ENCODE measurements at regions not wholly inside any gene's neighbourhood (a gene's known extent, or its start where the extent isn't known, plus 50 kb on each side); places are given as distances from the start of the nearest gene placed in this dataset.

DNA sequence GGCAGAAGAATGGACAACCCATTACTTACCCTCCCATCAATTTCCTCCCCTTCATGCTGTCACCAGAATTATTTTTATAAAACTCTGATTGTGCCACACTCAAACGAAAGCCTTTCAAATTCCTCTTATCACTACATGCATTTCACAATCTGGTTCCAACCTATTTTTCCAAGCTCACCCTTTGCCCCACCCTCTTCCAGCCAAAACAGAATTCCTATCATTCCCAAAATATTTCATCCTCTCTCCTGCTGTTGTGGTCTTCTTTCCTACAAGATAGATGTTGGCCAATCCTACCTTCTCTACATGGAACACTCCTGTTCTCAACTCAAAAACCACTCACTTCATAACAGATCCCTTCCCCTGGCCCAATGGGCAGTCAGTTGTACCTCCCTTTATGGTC is 111.5 kb downstream of the ELAPOR2 start:
- DNase-seq (ENCODE audit: low read depth) = no peak

DNA sequence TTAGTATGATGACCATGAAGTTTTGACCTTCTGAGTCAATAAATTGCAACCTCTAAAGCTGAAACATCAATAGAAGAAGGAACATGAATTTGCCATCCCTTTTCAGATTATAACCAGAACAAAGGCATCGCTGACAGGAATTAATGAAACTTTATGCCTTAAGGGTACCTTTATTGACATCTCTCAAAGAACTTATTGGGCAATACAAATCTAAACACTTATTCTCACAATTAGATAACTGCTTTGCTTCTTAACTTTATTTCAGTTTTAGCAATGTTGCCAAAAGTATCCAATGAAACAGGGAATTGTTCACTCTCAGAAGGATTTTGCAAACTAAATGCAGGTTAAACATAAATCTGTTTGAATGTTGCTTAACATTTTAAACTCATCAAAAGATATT is 116.0 kb downstream of the ELAPOR2 start:
- DNase-seq (ENCODE audit: low read depth) = no peak

DNA sequence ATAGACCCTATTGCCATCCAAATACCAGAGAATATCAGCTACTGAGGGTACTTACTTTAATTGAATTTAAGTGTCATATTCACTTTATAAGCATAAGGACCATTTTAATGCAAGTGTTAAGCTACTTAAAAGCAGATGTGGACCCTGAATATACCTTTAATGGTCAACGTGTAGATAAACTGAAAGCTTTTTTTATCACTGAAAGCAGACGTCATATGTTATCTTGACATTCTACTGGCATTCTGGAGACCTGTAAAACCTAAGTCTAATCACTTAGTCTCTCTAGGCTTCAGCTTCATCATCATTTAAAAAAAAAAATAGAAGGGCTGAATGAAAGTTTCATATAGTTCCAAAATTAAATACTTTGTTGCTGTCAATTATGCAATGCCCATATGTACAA is 116.5 kb downstream of the ELAPOR2 start:
- no peak for DNase-seq (ENCODE audit: low read depth)

DNA sequence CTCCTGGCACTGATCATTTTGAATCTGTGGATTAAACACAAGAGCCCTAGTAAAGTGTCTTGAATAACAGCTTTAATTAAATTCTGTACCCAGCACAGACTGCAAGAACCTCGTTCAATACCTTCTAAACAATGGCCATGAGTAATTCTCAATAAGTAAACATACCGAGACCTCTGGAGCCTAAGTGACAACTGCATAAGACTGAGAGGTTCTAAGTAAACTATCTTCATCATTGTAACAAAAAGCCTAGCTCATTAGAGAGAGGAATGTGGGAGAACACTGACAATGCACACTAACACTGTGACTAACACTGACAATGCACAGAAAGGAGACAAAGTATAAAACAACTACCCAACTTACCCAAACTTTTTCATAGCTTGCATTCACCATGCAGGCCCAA is 117.4 kb downstream of the ELAPOR2 start:
- DNase-seq (ENCODE audit: low read depth) = no peak

DNA sequence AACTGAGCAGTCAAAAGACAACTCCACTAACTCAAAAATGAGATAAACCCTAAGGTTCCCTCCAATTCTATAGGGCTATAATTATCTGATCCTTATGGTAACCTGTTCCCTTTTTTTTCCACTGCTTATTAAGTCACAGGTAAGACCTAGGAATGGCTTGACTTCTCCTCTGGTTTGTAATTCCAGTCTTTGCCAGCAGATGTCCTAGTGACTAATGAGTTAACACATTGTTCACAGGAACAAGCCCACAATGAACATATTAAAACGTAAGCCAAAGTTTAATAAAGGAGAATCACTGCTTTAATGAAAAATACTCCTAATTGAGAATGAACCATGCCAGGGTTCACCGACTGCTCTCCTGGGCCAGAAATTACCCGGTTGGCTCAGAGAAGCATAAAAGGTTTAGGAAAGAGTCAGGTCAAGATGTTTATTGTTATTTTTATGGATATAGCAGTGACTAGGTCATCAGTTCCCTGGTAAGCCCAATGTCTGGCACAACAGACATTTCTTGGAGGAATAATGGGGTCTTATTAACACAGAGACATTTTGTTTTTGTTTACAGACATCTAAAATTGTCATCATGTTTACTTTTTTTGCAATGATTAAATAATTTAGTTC is 120.1 kb downstream of the ELAPOR2 start:
- peak; percentile 47 for DNase-seq (ENCODE audit: low read depth)

DNA sequence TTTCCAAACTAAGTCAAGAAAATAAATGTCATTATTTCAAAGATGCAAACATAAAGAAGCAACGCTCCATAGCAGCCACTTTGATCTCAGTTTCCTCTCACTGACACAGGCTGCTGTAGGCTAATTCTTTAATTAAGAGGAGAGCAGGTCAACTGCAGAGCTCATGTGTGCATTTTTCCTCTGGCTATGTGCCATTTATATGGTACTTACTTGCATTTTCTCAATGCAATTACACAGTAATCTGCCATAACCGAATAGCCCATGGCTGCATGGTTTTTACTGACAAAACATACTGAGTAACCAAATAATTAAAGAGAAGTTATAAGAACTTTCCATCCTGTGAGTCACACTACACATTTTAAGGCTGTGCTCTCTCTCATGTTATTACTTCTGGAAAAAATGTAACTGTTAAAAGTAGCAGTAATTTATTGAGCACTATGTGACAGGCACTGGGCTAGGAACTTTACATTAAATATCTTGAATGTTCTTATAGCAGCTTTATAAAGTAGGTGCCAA is 122.0 kb downstream of the ELAPOR2 start:
- no peak for DNase-seq (ENCODE audit: low read depth)

DNA sequence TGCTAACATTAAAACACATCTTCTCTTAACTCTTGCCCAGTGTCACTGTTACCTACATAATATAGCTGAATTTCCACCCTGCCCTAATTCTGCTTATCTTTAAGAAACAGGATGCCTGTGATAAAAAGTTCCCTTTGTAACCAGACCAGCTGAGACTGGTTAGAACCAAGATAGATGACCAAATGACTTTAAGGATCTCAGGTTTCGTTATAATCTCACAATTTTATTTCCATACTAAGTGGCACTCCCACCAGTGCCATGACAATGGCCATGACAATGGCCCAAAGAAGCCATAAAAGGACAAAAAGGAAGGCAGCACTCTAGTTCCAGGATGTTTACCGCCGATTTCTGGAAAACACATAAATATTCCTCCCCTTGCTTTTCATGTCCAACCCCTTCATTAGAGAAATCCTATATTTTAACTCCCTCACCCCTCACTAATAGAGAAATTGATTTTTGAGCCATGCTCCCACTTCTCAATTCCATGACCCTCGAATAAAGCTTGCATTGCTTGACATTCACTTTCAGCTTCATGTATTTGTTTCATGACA is 126.1 kb downstream of the ELAPOR2 start:
- DNase-seq (ENCODE audit: low read depth) = no peak

DNA sequence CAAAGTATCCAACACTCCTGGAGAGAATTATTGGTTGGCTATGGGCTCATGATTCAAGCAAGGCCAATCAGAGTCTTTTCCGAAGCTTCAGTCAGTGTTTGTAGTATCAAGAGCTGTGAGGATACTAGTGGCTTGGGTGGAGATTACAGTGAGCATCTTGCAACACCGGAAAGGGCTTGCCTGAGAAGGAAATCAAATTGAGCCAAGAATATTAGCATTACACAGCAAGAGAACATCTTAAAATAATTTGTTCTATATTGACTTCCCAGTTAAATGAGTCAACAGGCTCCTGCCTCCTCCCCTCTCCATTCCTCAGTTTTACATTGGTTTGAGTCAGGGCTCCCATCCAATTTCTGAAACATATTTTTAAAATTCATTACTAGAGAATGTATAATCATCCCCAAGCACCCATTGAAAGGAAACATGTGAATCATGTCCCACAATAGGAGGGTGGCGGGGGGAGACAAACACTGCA is 127.4 kb downstream of the ELAPOR2 start:
- DNase-seq (ENCODE audit: low read depth) = peak; percentile 61

DNA sequence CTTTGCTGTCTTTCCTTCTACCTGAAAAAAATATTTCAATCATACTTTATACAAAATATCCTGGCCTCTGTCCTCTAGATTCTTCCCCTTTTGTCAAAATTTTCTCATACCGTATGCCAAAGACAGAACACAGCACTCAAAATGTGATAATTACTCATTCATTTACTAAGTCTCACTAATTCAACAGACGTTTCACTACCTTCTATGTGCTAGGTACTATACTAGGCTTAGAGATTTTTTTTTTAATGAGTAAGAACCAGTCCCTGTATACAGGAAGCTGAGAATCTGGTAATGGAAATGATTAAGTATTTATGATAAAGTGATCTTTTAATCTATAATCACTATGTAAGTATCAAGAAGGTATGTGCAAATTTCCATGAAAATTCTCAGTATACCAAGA is 128.0 kb downstream of the ELAPOR2 start:
- DNase-seq (ENCODE audit: low read depth) = no peak

DNA sequence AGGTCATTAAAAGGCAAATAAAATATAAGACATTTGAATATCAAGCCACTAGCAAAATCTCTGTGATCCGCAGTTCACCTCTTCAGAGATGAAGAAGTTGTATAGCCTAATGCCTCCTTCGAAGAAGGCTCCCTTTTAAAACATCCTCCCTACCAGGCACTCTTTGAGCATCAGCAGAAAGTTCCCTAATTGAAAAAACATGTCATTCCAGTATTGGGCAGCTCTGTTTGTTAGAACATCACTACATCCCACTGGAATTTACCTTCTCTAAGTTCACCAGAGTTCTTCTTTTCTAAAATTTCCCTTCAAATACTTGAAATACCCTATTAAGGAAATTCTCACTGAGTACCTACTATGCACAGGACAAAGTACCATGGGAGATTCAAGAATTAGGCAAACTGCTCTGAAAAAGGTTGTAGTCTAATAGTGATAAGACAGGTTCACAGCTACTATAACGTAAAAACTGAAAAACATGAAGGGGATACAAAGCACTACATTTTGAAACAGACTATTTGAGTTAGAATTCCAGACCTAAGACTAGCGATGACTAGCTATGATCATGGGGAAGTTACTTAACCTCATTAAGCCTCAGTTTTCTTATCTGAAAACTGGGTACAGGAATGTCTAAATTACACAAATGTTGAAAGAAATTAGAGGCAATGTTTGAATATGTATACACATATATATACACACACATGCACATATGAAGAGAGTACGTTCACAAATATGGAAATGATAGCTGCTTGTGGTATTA is 128.7 kb downstream of the ELAPOR2 start:
- DNase-seq (ENCODE audit: low read depth) = no peak

DNA sequence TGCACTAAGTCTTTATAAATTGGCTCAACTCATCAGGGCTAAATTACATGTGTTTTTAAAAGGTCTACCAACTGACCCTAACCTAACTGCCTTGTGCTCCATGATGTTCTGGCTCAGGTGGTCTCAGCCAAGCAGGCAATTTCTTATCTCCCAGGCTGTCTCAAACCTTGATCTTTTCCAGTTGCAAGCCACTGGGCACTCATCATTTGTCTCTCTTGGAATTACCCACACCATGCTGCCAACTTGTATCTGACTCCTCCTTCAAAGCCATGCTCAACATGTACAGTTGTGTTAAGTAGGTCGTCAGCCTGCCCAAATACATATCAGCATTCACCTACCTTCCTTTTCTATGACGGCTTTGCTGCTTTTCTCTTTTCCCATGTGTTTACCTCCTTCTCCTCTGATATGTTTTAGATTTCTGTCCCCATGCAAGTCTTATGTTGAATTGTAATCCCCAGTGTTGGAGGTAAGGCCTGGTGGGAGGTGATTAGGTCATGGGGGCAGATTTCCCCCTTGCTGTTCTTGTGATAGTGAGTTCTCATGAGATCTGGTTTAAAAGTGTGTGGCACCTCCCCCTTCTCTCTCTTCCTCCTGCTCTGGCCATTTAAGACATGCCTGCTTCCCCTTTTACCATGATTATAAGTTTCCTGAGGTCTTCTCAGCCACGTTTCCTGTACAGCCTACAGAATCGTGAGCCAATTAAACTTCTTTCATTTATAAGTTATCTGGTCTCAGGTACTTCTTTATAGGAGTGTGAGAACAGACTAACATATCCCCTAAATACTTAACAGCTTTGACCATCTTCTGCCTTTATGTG is 130.0 kb downstream of the ELAPOR2 start:
- no peak for DNase-seq (ENCODE audit: low read depth)

DNA sequence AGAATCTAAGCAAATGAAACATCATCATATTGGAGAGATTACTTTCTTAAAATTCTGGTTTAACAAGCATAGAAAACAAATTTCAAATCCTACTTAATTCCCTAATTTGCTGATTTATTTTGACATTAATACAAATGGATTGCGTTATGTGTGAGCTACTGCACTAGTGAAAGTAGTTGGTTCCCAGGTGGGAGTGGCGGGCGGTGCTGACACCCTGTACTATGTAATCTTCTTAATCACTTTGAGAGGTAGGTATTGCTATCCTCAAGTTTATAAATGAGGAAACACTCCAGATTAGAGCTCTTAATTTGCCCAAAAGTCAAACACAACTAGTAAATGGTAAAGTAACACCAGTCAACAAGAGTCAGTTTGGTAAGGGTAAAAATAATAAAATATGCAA is 131.1 kb downstream of the ELAPOR2 start:
- DNase-seq (ENCODE audit: low read depth) = no peak

DNA sequence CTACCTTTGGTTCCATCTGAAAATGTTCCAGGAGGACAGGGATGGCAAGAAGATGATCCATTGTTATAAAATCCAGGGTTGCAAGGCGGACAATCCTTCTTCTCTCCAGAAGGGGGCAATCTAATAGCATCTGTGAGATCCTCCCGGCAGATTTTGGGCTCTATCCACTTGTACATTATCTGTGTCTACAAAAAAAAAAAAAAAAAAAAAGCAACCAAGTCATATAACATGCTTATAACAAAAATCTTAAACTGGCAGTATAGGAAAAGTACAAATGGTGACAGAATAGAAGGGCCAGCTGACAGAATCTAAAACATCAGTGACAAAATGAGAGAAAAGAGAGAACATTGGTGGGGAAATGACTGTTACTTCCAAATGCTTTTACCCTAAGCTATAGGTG is 132.7 kb downstream of the ELAPOR2 start:
- peak; percentile 15 for DNase-seq (ENCODE audit: low read depth)

DNA sequence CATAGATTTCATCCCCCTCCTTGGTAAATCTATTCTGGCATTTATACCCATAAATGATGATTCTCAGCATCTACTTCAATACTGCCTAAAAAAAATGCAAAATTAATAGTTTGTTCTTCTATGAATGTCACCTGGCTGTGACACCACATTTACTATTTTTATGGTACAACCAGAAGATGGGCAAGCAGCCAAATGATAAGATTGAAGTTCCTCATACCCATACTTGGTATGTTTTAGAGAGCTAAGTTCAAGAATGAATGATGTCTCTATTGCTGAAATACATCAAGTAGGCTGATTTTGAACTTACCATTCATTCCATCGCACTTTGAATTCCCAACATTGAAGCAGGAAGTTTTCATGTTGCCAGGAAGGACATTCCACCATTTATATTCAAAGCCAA is 134.2 kb downstream of the ELAPOR2 start:
- no peak for DNase-seq (ENCODE audit: low read depth)

DNA sequence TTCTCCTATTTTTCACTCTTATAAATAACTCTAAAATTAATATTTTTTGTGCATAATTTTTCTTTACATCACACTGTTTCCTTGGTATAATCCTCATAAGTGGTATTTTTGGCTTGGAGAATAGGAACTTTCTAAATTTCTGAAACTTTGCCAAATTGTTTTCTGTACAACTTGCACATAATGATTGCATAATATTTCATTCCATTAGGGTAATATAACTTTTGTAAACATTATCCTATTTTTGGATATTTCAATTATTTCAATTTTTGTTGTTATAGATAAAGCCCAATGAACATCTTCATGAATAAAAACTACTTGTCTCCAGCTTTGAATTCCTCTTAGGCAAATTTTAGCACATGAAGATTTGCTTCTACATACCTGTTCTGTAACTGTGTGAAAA is 135.9 kb downstream of the ELAPOR2 start:
- DNase-seq (ENCODE audit: low read depth) = no peak

DNA sequence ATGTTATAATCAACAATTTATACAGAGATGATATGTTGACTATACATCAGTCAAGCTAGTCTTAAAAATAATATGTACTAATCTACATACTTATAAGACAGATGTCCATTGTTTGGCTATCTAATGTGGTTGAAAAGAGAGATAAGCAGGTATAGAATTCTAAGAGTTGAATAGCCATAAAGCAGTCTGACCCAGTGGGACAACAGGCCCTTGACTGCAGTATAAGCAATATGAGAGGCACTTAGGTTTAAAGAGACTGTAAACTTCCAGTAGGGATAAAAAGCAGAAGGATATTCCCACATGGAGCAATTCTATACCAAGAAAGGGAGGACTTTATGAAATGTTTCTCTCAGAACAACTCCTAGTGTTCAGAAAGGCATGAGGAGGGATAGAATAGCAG is 139.3 kb downstream of the ELAPOR2 start:
- no peak for DNase-seq (ENCODE audit: low read depth)

DNA sequence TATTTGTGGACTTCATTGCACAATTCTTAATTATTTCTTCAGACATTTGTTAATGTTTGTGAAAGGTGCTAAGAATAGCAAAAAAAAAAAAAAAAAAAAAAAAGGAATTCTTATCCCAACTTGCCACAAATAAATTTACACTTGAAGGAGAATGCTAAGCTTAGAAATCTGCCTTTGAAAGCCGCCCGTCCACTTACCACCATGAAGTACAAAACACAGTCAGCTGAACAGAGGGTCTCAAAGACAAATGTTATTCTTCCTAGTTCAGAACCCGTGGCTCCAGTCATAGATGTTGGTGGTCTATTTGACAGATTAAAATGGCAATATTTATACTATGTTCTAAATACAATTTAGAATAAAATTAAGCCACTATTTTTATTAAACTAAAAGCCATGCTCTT is 141.2 kb downstream of the ELAPOR2 start:
- DNase-seq (ENCODE audit: low read depth) = no peak

DNA sequence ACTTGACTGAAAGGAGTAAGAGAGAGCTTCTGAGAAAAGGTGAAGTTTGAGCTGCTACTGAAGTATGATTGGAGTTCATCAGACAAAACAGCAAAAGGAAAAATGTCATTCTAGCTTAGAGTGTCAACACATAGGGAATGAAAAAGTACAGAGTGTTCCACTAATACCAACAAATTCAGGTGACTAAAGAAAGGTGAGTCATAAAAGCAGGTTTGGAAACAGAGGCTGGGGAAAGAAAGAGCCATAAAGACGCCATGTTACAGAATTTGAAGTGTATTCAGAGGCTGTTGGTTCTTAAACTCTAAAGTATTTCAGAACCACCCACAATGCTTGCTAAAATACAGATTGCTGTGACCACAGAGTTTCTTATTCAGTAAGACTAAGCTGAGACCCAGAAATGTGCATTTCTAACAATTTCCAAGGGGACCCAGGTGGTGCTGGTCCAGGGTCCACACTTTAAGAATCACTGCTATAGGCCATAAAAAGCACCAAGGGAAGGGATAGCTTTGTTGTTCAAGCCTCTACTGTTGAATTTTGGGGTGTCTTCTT is 143.1 kb downstream of the ELAPOR2 start:
- no peak for DNase-seq (ENCODE audit: low read depth)

DNA sequence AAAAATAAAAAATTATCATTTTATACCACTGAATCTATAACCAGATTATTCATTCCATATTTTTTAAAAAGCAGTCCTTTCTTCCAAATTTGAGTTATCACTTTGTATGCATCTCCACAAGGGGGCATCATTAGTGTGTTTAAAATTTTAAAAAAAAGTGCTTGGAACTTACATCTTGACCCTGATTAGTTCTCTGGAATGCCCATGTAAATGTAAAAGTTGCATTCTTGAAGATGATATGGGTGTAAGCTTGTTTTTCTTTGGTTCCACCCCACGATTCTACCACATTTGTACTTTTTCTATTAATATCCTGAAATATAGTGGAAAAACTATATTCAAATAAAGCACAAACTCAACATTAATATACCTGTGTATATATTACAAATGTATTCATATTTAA is 144.9 kb downstream of the ELAPOR2 start:
- no peak for DNase-seq (ENCODE audit: low read depth)

All from non-pigmented ciliary epithelial cell (primary cell).